AG04450 (cell line): ENCODE measurements at regions not wholly inside any gene's neighbourhood (a gene's known extent, or its start where the extent isn't known, plus 50 kb on each side); places are given as distances from the start of the nearest gene placed in this dataset.

Source experiments
- CTCF ChIA-PET: fragments of 300-600, 350-600 bp; formaldehyde crosslinking; extraction: SDS; loops from one replicate; lab custom pipeline; 2022; ENCODE audit warnings: antibody characterized with exemption, inconsistent platforms; lab: Charles Lee
- POLR2A ChIA-PET: fragments of 350-600 bp; formaldehyde crosslinking; extraction: SDS; loops from one replicate; lab custom pipeline; 2021; ENCODE audit warnings: antibody characterized with exemption, inconsistent platforms; lab: Yijun Ruan, JAX
- DNase-seq: peaks from one replicate; pipeline ENCODE4 v3.0.0-alpha.2; 2011; ENCODE audit warnings: low read depth, low spot score
- H3K27ac ChIP-seq: one replicate; pipeline ENCODE4 v1.5.1; 2012; ENCODE audit warnings: low read depth, low read length, control low read depth
- H3K27me3 ChIP-seq: one replicate; pipeline ENCODE4 v1.6.0; 2012; ENCODE audit warnings: low read length; ENCODE audit not compliant: control insufficient read depth, insufficient read depth
- H3K4me3 ChIP-seq: 2 replicates; pipeline ENCODE4 v1.5.1; 2011; ENCODE audit warnings: mild to moderate bottlenecking, low read depth, low read length, control low read depth
- H3K9me3 ChIP-seq: 2 replicates; pipeline ENCODE4 v1.5.1; 2012; ENCODE audit warnings: low read length; ENCODE audit not compliant: control insufficient read depth, insufficient read depth
- CTCF ChIP-seq: IDR thresholded peaks from 2 replicates; pipeline ENCODE4 v1.5.1; 2011; ENCODE audit warnings: low read depth, low read length, control low read depth, inconsistent platforms

GRCh38 chr11:26228778-26229177, 103.2 kb upstream of the ANO3 start:
- ChIA-PET POLR2A (no interaction called here), CTCF (interaction anchor here (0.6 to 3.9 kb wide), 8 partner anchors 10 to 248 kb away, joined by 3 to 98 read pairs (median 7); no protein-coding TSS in a partner anchor)
- no peaks in the 10 kb centered on the region for H3K9me3 ChIP-seq
- no peak overlapping the region for H3K4me3 ChIP-seq
- H3K27ac ChIP-seq: no peak overlapping the region
- no peaks in the 10 kb centered on the region for H3K27me3 ChIP-seq
- DNase-seq: no peak
- TF ChIP-seq CTCF: no peak

DNA sequence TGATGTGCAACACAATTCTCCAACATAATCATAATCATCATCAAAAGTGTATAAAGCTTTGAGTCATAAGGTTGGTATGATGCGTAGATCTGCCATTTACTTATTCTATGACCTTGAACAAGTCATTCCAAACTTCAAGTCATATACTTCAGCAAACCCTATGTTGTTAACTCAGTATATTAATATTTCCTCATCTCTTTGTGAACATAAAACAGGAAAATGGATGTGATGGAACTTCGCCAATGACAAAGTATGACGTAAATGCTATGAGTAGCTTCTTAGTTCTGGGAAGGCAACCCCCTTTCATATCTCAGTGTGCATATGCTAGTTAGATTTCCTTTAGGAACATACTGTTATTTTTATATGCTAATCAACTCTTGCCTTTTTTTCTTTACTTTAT, 102.7 kb upstream of the ANO3 start:
- Histone ChIP-seq H3K4me3 (no peak overlapping the region), H3K27me3 (no peaks in the 10 kb centered on the region), H3K27ac (no peak overlapping the region), H3K9me3 (no peaks in the 10 kb centered on the region)
- DNase-seq: peak; percentile 72
- POLR2A ChIA-PET: no interaction called here
- CTCF ChIA-PET: interaction anchor here (0.6 to 3.9 kb wide), 5 partner anchors 24 to 248 kb away, joined by 3 to 98 read pairs (median 12); no protein-coding TSS in a partner anchor
- TF ChIP-seq CTCF: no peak

DNA sequence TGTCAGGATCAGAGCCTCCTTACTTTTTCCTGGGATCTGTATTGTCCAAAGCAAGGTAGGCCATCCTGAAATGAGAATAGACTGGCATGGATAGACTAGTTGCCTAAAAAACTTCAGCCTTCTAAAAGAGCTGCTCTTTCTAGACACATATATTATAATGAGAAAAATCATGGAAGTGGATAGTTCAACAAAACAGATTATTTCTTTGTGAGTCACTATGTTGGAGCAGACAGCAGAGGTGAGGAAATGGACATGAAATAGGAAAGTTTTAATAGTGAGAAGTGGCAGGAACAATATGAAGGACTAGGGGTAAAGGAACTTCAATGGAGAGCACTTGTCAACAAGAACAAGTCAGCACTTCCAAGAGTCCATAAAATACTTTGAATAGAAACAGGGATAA, 101.9 kb upstream of the ANO3 start:
- H3K27ac ChIP-seq: no peak overlapping the region
- ChIA-PET CTCF (interaction anchor here (2.6 to 3.9 kb wide), 2 partner anchors 55 to 249 kb away, joined by 19 to 98 read pairs; no protein-coding TSS in a partner anchor), POLR2A (no interaction called here)
- no peak overlapping the region for H3K4me3 ChIP-seq
- DNase-seq: no peak
- no peak for TF ChIP-seq CTCF
- no peaks in the 10 kb centered on the region for H3K9me3 ChIP-seq
- H3K27me3 ChIP-seq: no peaks in the 10 kb centered on the region

GRCh38 chr11:26231252-26231661, 100.7 kb upstream of the ANO3 start:
- Histone ChIP-seq H3K4me3 (no peak overlapping the region), H3K27ac (peak overlapping the region; percentile 75), H3K27me3 (no peaks in the 10 kb centered on the region), H3K9me3 (no peaks in the 10 kb centered on the region)
- TF ChIP-seq CTCF: no peak
- peak; percentile 44 for DNase-seq
- CTCF ChIA-PET: interaction anchor here (0.6 to 1.6 kb wide), 4 partner anchors 12 to 249 kb away, joined by 4 to 9 read pairs (median 5); no protein-coding TSS in a partner anchor
- POLR2A ChIA-PET: interaction anchor here (0.9 kb wide), 1 partner anchor 13 kb away, joined by 3 read pairs; no protein-coding TSS in a partner anchor

DNA sequence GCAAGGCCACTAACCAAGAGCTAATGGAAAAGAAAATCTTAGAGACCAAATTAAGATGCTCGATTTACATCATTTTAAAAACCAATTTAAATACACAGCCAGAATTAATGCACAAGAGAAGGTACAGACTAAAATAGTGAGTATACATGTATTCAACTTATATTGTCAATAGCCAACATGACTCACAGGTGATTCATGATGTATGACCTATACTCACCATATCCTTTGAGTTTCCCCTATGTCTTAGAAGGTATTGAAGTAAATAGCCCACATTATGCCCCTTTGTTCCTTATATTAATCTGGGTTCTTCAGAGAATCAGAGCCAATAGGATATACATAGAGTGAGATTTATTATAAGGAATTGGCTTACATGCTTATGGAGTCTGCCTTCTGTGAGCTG, 97.5 kb upstream of the ANO3 start:
- ChIA-PET POLR2A (interaction anchor here (0.6 kb wide), 1 partner anchor 10 kb away, joined by 6 read pairs; no protein-coding TSS in a partner anchor), CTCF (interaction anchor here (1.0 kb wide), 2 partner anchors 19 to 252 kb away, joined by 3 read pairs; no protein-coding TSS in a partner anchor)
- no peak overlapping the region for H3K4me3 ChIP-seq
- no peaks in the 10 kb centered on the region; the same call in 1 of the 2 replicates for H3K9me3 ChIP-seq
- H3K27ac ChIP-seq: no peak overlapping the region
- H3K27me3 ChIP-seq: no peaks in the 10 kb centered on the region
- TF ChIP-seq CTCF: no peak
- DNase-seq: no peak
